ENCODE measurements at regions not wholly inside any gene's neighbourhood (a gene's known extent, or its start where the extent isn't known, plus 50 kb on each side); places are given as distances from the start of the nearest gene placed in this dataset.
"Not testable (repeated sequence)": the region's sequence is repeated elsewhere in the genome, so short reads cannot be mapped to it uniquely, and the experiment has no call there.

- no peak for DNase-seq
Observed at GRCh38 chr16:87043231-87044031, 273.8 kb downstream of the C16orf95 start.

GRCh38 chr16:87044032-87044382 is 273.2 kb downstream of the C16orf95 start:
- DNase-seq: no peak

GRCh38 chr16:87044829-87045228 is 272.4 kb downstream of the C16orf95 start:
- no peak for DNase-seq

GRCh38 chr16:87045466-87046216 is 271.6 kb downstream of the C16orf95 start:
- DNase-seq: no peak

- DNase-seq: no peak
Observed at GRCh38 chr16:87046235-87046634, 271.0 kb downstream of the C16orf95 start.

DNA sequence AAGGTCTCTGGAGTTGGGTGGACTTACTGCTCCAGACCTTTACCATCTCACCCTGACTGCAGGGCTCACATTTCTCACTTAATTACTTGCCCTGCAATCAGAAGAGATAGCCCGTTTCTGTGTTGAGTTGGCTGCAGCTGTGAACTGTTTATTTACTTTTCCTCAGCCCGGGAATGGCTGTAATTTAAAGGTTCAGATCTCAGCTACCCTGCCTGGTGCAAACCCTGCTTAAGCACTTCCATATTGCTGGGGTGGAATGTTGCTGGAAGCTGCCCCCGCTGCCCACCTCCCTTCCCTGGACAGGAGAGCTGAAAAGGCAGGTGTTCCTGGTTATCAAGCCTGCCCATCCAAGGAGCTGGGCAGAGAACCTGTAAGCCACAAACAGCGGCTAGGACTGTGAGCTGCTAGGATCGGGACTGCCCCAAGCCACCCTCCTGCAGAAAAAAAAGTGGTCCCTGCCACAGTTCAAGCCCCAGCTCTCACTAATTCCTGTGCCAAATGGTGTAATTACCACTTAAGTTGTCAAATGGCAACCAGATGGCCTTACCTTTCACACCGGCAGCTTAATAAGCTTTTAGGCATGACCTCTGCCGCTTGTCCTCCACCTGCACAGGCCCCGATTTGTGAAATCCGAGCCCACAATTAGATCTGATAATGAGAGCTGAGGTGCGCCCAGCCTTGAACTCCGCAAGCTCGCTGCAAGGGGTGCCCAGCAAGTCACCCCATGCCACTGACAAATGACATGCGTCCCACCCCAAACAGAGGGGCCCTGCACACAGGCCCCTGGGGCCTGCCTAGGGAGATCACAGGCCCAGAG is 269.8 kb downstream of the C16orf95 start:
- no peak for DNase-seq

DNA sequence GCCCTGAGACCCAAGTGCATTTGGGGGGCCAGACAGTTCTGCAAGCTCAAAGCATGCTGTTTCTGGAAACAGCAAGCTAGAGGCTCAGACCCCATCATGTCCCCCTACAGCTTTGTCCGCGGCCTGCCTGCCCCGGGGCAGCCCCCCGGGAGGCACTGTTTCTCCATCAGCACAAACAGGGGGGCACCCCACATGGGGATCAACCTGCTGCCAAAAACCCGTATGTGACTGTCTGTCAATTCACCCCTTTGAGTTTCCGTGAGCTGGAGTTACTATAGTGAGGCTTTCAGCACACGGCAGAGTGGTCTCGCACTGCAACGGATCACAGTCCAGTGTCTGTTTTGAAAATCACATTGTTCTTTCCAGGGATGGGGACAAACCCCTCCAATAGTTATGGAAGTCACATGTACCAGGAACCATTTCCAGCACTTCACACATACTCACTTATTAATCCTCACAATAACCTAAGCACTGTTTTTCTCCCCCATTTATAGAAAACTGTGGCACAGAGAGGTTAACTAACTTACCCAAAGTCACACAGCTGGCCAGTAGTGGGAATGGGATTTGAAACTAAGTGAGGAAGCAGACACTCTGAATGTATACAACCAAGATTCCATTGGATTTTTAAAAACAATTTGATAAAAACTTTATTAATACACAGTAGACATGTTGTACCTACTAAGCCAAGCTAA is 269.0 kb downstream of the C16orf95 start:
- DNase-seq: no peak

GRCh38 chr16:87048730-87049115 is 268.5 kb downstream of the C16orf95 start:
- no peak for DNase-seq

DNA sequence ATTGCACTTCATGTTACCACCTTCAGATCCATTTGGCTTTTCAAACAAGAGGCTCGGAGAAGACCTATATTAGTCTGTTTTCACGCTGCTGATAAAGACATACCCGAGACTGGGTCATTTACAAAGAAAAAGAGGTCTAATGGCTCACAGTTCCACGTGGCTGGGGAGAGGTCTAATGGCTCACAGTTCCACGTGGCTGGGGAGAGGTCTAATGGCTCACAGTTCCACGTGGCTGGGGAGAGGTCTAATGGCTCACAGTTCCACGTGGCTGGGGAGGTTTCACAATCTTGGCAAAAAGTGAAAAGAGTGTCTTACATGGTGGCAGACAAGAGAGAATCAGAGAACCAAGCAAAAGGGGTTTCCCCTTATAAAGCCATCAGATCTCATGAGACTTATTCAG is 268.0 kb downstream of the C16orf95 start:
- DNase-seq: not testable (repeated sequence)

- DNase-seq: no peak
Observed at GRCh38 chr16:87050142-87050541, 267.1 kb downstream of the C16orf95 start.

- DNase-seq: no peak
Observed at GRCh38 chr16:87051526-87052320, 265.5 kb downstream of the C16orf95 start.

GRCh38 chr16:87052506-87052905 is 264.7 kb downstream of the C16orf95 start:
- no peak for DNase-seq

GRCh38 chr16:87053016-87053982 is 263.9 kb downstream of the C16orf95 start:
- DNase-seq: no peak

- no peak for DNase-seq
Observed at GRCh38 chr16:87054154-87054553, 263.0 kb downstream of the C16orf95 start.

DNA sequence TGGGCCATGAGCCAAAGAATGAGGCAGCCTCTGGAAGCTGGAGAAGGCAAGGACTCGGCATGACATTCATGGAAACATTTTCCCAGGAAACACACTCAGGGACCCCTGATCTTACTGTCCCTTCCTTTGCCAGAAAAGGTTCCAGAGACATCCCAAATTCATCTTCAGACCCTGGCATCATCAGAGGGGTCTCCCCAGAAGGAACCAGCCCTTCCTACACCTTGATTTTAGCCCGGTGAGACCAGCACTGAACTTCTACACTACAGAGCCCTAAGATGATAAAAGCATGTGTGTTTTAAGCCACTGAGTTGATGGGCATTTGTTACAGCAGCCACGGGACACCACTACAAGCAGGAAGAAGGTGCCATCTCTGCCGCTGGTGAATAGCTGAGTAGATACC is 262.3 kb downstream of the C16orf95 start:
- DNase-seq: no peak

DNA sequence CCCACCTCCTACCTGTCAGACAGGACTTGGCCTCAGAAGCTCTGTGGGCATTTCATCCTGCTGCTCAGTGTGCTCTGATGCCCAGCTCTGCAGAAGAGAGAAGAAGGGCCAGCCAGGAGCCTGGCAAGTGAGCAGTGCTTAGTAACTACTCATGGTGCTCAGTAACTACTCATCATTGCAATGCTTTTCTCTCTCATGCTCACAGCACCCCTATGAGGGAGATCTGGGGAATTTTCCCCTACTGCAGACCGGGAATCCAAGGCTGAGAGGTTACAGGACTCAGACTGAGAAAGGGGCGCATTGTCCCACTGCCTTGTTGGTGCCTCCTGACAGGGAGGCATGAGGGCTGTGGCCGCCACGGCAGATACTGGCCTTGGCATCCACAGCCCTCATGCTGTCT is 261.1 kb downstream of the C16orf95 start:
- DNase-seq: no peak

- DNase-seq: no peak
Observed at GRCh38 chr16:87056551-87056950, 260.6 kb downstream of the C16orf95 start.

- no peak for DNase-seq
Observed at GRCh38 chr16:87057211-87057881, 259.8 kb downstream of the C16orf95 start.

GRCh38 chr16:87057951-87058560 is 259.1 kb downstream of the C16orf95 start:
- no peak for DNase-seq

DNA sequence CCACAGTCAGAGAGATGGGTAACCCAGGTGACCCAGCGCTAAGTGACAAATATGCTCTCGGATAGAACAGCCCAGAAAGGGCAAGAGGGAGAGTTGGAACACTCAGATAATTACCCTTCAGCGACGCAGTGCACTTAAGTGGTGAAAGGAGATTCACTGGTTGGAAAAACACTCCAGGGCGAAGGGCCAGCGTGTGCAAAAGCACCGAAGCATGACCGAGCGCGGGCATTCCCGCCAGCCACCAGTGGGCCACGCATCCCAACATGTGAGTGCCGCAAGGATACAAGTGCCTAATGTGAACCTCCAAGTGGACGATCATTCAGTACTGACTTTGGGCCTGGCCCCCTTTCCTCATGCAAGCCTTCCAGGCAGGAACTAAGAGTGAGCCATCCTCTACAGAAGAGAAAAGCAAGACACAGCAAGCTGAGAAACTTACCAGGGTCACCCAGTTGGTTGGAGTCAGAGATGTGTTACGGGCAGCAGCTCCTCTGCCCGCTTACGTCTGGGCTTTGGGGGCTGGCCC is 258.4 kb downstream of the C16orf95 start:
- DNase-seq: no peak
